ENCODE measurements at regions not wholly inside any gene's neighbourhood (a gene's known extent, or its start where the extent isn't known, plus 50 kb on each side); places are given as distances from the start of the nearest gene placed in this dataset.
"Not testable (repeated sequence)": the region's sequence is repeated elsewhere in the genome, so short reads cannot be mapped to it uniquely, and the experiment has no call there.

DNA sequence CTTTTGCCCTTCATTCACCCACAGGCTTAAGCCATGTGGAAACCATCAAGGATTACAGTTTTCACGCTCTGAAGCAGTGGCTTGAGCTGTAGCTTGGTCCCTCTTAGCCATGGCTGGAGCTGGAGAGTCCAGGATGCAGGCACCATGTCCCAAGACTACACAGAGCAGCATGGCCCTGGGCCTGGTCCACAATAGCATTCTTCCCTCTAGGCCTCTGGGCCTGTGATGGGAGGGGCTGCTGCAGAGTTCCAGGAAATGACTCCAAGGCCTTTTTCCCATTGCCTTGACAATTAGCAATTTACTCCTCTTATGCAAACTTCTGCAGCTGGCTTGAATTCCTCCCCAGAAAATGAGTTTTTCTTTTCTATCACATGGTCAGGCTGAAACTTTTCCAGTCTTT, 211.3 kb downstream of the RERGL start:
- no peak for DNase-seq (ENCODE audit: low read depth)
- no peak for TF ChIP-seq CTCF (IDR thresholded peaks at IDR 0.05; ENCODE audit: insufficient read depth, low read depth, low read length, missing control alignments)
- H3K4me3 ChIP-seq (ENCODE audit: low read length), result no peak overlapping the region

GRCh38 chr12:17875230-17875629, 214.8 kb downstream of the RERGL start:
- no peak for TF ChIP-seq CTCF (IDR thresholded peaks at IDR 0.05; ENCODE audit: insufficient read depth, low read depth, low read length, missing control alignments)
- no peak overlapping the region for H3K4me3 ChIP-seq (ENCODE audit: low read length)
- no peak for DNase-seq (ENCODE audit: low read depth)

DNA sequence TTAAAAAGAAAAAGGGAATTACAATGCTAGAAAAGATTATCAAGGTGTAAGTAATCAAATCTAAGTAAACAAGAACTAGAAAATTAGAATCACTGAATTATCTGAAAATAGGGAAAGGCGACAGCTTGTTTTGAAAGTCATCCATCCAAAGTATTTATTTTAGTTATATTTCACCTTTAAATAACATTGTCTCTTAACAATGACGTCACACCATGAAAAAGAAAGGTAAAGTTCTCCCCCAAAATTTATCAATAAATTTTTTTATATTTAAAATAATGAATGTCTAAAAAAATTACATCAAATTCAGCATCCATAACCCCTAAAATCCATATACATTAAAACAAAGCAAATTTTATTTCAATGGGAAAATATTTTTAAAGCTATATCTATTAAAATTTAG, 223.2 kb downstream of the RERGL start:
- H3K4me3 ChIP-seq (ENCODE audit: low read length), result no peak overlapping the region
- DNase-seq (ENCODE audit: low read depth), result no peak
- no peak for TF ChIP-seq CTCF (IDR thresholded peaks at IDR 0.05; ENCODE audit: insufficient read depth, low read depth, low read length, missing control alignments)

DNA sequence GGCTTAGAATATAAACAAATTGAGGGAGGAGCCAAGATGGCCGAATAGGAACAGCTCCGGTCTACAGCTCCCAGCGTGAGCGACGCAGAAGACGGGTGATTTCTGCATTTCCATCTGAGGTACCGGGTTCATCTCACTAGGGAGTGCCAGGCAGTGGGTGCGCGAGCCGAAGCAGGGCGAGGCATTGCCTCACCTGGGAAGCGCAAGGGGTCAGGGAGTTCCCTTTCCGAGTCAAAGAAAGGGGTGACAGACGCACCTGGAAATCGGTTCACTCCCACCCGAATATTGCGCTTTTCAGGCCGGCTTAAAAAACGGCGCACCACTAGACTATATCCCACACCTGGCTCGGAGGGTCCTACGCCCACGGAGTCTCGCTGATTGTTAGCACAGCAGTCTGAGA, 234.4 kb downstream of the RERGL start:
- not testable (repeated sequence) for H3K4me3 ChIP-seq (ENCODE audit: low read length); DNase-seq (ENCODE audit: low read depth)

- no peak for TF ChIP-seq CTCF (IDR thresholded peaks at IDR 0.05; ENCODE audit: insufficient read depth, low read depth, low read length, missing control alignments)
Observed at GRCh38 chr12:17853054-17853453, 236.9 kb downstream of the RERGL start.

GRCh38 chr12:17841496-17841895, 248.5 kb downstream of the RERGL start:
- no peak overlapping the region for H3K4me3 ChIP-seq (ENCODE audit: low read length)
- no peak for DNase-seq (ENCODE audit: low read depth)
- no peak for TF ChIP-seq CTCF (IDR thresholded peaks at IDR 0.05; ENCODE audit: insufficient read depth, low read depth, low read length, missing control alignments)

More at GRCh38 chr12:17853054-17853453, 236.9 kb downstream of the RERGL start:
- no peak for DNase-seq (ENCODE audit: low read depth)
- H3K4me3 ChIP-seq (ENCODE audit: low read length), result no peak overlapping the region

DNA sequence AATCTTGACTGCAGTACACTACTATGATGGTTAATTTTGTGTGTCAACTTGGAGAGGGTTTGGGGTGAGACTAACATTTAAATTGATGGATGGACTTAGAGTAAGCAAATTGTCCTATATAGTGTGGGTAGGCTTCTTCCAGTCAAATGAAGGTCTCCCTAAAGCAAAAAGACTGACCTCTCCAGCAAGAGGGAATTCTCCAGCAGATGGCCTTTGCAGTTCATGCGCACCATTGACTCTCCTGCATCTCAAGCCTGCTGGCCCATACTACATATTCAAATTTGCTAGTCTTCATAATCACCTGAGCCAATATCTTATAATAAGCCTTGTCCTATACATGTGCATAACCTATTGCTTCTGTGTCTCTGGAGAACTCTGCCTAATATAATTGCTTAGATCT, 260.2 kb downstream of the RERGL start:
- no peak overlapping the region for H3K4me3 ChIP-seq (ENCODE audit: low read length)
- DNase-seq (ENCODE audit: low read depth), result no peak
- TF ChIP-seq CTCF (IDR thresholded peaks at IDR 0.05; ENCODE audit: insufficient read depth, low read depth, low read length, missing control alignments), result no peak

DNA sequence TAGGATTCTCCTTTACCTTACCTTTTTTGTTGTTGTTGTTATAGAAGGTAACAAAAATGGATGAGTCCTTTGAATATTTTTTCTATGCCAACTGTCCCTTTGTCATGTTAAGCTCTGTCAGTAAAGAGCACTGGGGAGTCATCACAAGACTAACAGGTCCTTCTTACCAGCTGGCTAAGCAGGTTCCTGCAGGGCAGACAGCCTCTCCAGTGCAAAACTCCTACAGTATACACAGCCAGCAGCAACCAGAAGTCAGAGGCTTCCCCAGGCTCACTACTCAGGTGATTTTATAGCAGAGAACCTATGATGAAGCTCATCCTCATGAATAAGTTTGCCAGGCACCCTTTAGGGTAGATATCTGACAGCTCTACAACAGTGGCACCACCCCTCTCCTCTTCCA, 271.1 kb downstream of the RERGL start:
- TF ChIP-seq CTCF (IDR thresholded peaks at IDR 0.05; ENCODE audit: insufficient read depth, low read depth, low read length, missing control alignments), result no peak
- H3K4me3 ChIP-seq (ENCODE audit: low read length), result no peak overlapping the region
- DNase-seq (ENCODE audit: low read depth), result peak; percentile 30

All from epithelial cell of esophagus (primary cell).